ENCODE measurements at regions not wholly inside any gene's neighbourhood (a gene's known extent, or its start where the extent isn't known, plus 50 kb on each side); places are given as distances from the start of the nearest gene placed in this dataset.

DNA sequence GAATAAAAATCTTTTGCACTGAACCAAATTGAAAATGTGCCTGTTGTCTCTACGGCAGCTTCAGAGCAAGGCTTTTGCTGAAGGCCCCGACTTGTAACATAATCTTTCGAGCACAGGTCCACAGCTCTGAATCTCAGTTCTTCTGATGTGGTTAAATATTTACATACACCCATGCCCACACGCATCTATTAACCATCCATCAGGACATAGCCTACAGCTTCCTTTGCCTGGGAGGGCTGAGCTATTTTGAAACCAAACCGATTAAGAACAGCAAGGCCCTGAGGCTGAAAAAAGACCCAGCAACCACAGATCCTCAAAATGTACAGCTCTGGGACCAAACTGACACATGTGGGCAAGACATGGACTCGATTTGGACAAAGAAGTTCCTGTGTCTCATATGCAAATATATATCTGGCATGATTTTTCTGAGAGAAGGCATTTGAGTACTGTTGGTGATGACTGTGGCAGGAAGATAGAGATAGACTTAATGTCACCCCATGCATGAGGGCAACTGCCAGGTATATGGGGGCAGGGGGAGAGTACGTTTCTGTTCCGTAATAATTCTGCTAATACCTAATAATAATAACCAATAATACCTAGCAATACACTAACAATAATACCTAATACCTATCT, 322.7 kb upstream of the PLET1 start:
- DNase-seq: no peak

DNA sequence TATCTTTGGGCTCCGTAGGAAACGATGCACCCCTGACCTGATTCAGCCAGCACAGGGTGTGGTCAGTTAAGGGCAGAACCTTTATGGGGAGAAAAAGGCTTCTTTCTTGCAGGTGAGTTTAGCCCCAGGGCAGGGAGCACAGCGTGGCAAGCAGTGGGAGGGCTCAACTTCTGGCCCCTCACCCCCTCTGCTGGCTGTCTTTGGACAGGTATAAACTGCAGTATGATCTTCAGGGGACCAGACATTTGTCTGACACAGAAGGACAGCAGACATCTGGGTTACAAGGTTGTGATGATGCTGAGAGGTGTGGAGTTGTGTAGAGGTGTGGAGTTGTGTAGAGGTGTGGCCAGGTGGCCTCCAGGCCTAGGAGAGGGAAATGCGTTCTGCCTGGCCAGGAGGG, 324.0 kb upstream of the PLET1 start:
- DNase-seq: no peak

DNA sequence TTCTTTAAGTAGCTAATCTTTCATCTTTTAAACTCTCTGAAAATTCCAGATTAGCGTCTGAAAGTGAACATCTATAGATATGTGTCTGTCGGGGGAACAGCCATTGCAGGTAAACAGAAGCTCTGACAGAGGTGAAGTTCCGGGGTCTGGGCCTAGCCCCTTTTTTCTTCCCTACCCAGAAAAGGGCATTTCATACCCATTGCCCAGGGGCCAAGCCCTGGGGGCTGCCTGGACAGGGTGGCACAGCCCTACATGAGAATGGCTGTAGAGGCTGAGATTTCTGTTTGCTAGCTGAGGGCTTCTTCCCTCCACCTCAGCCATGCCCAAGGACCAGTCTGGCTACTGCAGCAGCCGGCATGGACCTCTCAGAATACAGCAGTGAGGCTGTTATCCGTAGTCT, 327.0 kb upstream of the PLET1 start:
- no peak for DNase-seq

DNA sequence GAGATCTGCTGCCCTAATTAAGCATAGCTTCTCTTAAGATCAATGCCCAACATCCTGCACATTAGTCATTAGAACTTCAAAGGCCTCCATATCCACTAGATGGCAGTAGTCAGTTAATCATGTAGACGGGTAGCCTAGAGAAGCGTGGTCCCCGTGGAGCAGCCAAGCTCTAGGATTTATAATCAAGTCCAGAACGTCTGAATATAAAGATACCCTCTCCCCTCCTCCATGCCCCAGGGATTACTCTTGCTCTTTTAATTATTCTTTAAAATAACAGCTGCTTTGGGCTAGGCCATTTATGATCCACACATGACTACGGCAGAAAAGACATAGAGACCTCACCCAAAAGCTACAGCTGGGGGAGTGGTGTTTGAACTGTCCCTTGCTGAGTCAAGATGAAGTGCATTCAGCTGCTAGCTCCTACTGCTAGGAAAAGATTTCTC, 327.6 kb upstream of the PLET1 start:
- DNase-seq: peak in 50 of 58 donors; percentile 6 to 82 (median 48)

GRCh38 chr11:112589155-112589554, 328.5 kb upstream of the PLET1 start:
- no peak for DNase-seq

DNA sequence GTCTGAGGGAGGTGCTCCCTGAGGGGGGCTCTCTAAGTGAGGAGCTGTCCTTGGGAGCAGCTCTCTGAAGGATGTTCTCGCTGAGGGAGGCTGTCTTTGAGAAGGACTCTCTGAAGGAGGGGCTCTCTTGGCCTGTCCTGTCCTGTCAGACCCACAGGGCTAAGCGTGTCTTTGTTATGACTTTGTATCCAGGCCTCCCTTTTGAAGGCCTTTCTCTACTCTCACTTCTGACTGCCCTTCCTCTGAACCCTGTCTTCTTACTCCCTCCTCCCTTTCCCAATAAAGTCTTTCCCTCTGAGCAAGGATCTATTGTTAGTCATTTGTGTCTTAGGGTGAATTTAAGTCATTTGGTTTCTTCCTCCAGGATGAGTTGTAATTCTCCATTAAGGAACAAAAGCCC, 330.1 kb upstream of the PLET1 start:
- no peak for DNase-seq

- DNase-seq: no peak
These were observed 332.8 kb upstream of the PLET1 start for GRCh38 chr11:112593440-112593839.

- DNase-seq: no peak
These were observed 335.7 kb upstream of the PLET1 start for GRCh38 chr11:112596324-112596723.

DNA sequence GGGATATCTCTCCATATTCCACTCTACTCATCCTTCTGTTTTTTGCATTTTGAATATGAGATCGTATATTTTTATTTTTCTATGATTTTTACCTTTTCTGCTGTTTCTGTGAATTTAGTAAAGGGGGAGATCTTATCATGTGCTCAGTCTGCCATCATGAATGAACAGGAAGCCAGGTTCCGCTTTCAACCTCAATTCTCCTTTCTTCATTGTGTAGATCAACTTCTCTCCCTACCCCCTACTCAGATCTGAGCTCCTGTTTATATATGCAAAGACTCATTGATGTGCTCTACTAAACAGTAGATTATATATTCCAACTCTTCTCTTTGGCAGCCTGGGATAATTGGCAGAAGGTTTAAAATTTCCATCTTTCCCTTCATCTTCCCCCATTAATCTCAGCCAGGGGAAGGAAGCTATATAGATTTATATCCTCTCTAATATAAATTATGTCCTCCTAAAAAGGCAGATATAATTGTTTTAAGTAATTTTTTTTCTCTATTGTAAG, 336.7 kb upstream of the PLET1 start:
- DNase-seq: no peak

GRCh38 chr11:112599265-112599664, 338.6 kb upstream of the PLET1 start:
- DNase-seq: no peak

DNA sequence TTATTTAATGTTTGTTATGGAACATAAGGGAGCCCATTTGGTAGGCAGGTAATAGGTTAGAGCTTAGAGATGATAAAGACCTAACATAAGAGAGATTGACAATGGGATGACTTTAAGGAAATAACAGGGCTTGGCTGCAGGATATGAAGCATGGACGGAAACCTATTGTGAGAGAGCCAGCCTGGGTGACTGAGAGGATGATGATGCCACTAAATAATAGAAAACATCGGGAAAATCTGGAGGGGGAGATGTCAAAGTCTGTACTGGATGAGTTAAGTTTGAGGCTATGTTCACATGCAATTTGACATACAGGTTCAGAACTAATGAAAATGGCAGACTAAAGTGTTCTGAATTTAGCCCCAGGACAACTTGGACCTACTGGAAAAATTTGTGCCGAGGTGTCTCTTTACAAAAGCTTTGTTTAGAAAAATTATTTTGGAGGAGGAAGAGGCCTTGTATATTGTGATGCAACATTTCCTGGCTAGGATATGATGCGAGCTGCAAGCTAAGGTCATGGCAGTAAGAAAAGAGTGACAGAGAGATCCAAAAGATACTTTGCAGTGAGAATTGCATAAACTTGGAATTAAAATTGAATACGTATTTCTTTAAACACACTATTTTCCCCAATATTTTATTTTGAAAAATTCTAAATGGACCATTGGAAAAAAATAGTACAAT, 339.3 kb upstream of the PLET1 start:
- no peak for DNase-seq

DNA sequence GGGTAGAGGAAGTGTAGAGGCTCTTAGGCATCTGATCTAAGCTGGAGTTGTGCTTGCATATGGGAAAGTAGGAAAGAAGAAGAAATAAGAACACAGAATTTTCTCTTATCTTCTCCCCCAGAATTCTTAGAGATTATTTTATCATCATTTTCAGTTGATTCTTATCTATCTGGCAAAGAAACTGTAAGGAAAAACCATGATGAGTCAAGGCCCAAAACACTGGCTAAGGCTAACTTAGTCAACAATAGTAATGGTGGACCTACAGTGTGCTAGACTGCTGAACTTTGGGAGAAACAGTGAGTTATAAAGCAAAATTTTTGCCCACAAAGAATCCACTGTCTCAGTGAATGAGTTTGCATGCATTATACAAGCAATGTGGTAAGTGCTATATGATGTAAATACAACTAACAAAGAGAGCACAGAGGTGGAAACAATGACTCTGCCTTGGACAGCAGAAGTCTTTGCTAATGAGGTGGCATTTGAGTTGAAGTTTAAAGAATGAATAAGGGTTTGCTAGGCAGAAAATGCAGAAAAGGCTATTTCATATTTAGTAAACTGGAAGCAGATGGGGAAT, 344.5 kb upstream of the PLET1 start:
- peak in 3 of 58 donors; percentile 14 to 22 (median 17) for DNase-seq

- no peak for DNase-seq
These were observed 346.0 kb upstream of the PLET1 start for GRCh38 chr11:112606656-112607055.

GRCh38 chr11:112608509-112608908, 347.8 kb upstream of the PLET1 start:
- no peak for DNase-seq

DNA sequence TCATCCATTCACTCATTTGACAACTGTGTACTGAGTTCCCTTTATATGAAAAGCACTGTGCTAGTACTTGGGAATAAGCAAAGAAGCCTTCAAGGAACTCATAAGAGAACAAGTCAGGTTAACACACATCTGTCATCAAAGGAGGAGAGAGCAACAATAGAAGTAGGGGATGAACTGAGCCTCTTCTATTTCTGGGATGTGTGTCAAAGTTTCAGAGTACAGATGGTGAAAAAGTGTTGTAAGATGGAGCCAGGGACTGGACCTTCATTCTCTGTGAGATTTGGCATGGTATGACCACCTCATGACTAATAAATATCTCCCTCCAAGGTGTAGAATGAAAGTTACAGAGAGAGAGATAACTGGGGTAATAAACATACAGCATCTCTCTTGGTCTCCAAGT, 349.8 kb upstream of the PLET1 start:
- DNase-seq: no peak

DNA sequence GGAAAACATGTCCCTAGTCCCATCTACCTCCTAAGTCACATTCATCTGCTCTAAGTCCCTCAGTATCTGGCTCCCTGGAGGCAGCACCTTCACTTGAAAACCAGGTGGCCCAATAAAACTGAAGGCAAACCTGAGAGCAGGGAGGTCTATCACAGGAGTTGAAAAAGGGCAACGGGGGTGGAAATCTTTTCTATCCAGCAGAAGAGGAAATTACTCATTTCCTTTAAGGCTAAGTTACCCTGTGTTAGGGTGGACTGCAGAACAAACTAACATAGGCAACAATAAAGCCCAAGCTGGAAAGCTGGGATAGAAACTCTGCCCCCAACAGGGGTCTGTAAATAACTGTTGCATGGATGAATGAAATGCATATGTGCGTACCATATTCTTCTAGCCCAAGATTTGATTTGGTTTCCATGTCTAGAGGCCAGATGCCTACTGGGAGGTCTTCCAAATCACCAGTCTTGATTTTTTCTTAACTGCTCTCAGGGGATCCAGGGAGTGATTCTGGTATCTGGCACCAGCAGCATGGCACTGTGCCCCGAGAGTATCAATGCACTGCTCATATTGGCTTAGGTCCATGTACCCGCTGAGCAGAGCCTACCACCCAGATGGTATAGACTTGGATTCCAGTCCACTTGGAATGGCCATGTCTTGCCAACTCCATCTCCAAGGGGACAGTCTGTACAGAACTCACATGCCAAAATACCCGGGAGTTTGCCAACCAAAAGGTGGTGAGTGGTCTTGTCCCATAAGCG, 350.0 kb upstream of the NCAM1 start:
- peak in 1 of 58 donors; percentile 49 for DNase-seq

DNA sequence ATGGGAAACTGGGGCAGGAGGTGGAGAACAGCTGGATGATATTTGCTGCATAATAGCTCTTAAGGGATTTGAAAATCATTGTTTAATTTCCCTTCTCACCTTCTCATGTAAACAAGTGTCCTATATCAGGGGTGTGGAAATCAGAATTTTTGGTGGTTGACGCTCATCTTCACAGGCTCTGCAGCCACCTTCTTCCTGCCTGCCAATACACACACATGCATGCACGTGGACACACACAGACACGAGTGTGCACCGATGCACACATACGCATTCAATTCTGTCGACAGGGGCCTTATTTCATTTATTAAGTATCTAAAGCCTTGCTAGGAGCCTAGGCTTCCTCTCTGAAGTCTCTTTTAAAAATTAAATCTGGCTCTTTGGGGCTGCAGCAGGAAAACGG, 349.4 kb upstream of the NCAM1 start:
- no peak for DNase-seq

DNA sequence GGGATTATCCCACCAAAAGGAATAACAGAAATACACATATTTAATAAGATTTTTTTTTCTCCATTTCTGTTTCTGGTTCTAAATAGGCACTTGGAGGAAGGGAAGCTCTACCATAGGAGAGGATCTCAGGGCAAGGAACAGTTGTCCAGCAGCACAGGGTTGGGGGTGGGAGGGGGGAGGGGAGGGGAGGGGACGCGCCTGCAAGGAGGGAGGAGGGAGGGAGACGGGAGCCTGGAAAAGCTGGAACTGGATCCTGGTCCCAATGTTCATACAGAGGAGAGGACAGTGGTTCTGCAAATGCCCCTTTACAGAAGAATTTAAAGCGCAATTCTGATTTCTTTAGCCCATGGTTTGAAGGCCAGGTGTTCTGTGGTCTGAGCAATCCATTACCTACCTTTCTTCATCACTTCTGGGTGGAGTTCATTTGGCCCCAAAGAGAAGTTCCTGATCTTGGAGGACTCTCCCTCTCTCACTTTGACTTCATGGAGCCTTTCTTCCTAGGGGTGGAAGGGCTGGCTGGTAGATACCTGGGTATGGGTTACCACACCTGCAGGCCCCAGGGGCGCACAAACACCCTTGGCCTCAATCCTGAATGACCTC, 348.9 kb upstream of the NCAM1 start:
- DNase-seq: peak in 7 of 58 donors; percentile 3 to 35 (median 18)

GRCh38 chr11:112613051-112613972, 347.9 kb upstream of the NCAM1 start:
- DNase-seq: peak in 2 of 58 donors; percentile 17 to 36

DNA sequence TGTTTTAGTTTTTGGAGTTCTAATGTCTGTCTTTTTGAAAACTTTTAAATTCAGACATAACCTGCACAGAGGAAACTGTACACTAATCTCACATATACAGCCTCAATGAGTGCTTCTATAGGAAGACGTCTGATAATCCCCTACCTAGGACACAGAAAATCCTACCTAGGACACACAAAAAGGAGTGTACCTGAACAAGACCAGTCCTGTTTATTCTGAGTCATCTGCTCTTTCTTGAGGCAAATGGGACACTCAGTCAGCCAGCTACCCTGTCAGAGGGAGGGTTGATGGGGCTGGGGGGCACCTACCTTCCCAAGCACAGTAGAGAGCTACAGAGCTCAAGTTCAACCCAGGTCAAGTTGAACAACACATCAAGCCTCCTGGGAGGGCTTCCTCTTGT, 346.6 kb upstream of the NCAM1 start:
- DNase-seq: no peak
